Thyroid gland (tissue), 4 donors: ENCODE measurements at regions not wholly inside any gene's neighbourhood (a gene's known extent, or its start where the extent isn't known, plus 50 kb on each side); places are given as distances from the start of the nearest gene placed in this dataset.

Experiments used
- DNase-seq, 2 donors: peaks; one replicate each; pipeline ENCODE4 v3.0.0-alpha.2; 2019
- H3K27ac ChIP-seq, 3 donors: fragments of 200-600 bp; sonication (generic); 1 replicate in 2 of 3; 2 replicates in 1 of 3; pipeline ENCODE4 v1.5.1; 2016 to 2019; ENCODE audit warnings: mild to moderate bottlenecking in 1 of 3, moderate library complexity in 1 of 3
- H3K27me3 ChIP-seq: fragments of 200-600 bp; sonication (generic); one replicate; pipeline ENCODE4 v1.5.1; 2019
- H3K36me3 ChIP-seq, 2 donors: fragments of 200-600 bp; sonication (generic); one replicate each; pipeline ENCODE4 v1.5.1; 2016 to 2019
- H3K4me1 ChIP-seq, 2 donors: fragments of 200-600 bp; sonication (generic); one replicate each; pipeline ENCODE4 v1.5.1; 2017 to 2019
- H3K4me3 ChIP-seq, 3 donors: fragments of 200-600 bp; sonication (generic); replicated peaks in 1 of 3; 1 replicate in 2 of 3; 2 replicates in 1 of 3; pipeline ENCODE4 v1.5.1; 2016; ENCODE audit warnings: mild to moderate bottlenecking in 1 of 3
- H3K9me3 ChIP-seq: fragments of 200-600 bp; sonication (generic); one replicate; pipeline ENCODE4 v1.5.1; 2017
- CTCF ChIP-seq, 6 experiments: fragments of 200-600 bp in 3 of 6; fragments of 450-650 bp in 3 of 6; sonication (generic) in 3 of 6; IDR thresholded peaks; one replicate each; pipeline ENCODE4 v1.5.1; 2016 to 2019; ENCODE audit warnings: antibody characterized with exemption in 6 of 6, mild to moderate bottlenecking in 2 of 6, inconsistent platforms in 1 of 6, moderate library complexity in 1 of 6
- POLR2A ChIP-seq, 2 donors: fragments of 450-650 bp; IDR thresholded peaks; one replicate each; pipeline ENCODE4 v1.6.1; 2017; ENCODE audit warnings: antibody characterized with exemption in 2 of 2, mild to moderate bottlenecking in 2 of 2, moderate library complexity in 1 of 2
- WGBS, 2 donors: methylation state at CpG; one replicate each; pipeline ENCODE4 v1.1.5; 2017; 5-methylcytosine and 5-hydroxymethylcytosine counted together
- intact Hi-C: fragments of 100-400 bp; cut with DNase I; formaldehyde crosslinking; loops from one replicate; pipeline ENCODE4 v1.15.1; 2023

DNA sequence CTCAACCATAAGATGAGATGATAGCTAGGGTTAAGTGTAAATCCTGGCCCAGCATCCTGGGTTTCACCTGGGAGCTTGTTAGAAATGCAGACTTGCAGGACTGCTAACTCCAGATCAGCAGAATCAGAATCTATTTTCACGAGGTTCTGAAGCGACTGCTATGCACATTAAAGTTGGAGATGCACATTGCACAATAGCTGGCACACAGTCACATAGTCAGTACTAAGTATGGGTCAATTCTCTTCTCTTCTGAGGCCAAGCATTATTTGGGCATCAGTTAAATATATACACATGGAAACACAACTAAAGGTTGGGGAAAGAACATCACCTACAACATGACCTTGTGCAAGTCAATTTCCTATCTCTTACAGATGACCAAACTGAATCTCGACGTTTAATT is 155.1 kb upstream of the FGF13 start:
- intact Hi-C loops: no loop called here
- Histone ChIP-seq H3K36me3 (no peaks in the 10 kb centered on the region), H3K9me3 (no peaks in the 10 kb centered on the region), H3K27me3 (peaks cover 3% of the 10 kb centered on the region), H3K27ac (no peak overlapping the region), H3K4me1 (no peaks in the 10 kb centered on the region), H3K4me3 (no peak overlapping the region)
- no peak for TF ChIP-seq POLR2A (IDR thresholded peaks at IDR 0.05)
- TF ChIP-seq CTCF (IDR thresholded peaks at IDR 0.05): no peak
- 82 to 89% methylated on average over 2 to 4 of the region's 4 CpGs for WGBS, 2 donors
- DNase-seq: no peak

- Histone ChIP-seq H3K36me3 (no peaks in the 10 kb centered on the region), H3K27ac (no peak overlapping the region), H3K4me3 (no peak overlapping the region), H3K4me1 (no peaks in the 10 kb centered on the region), H3K27me3 (peaks cover 4% of the 10 kb centered on the region), H3K9me3 (no peaks in the 10 kb centered on the region)
- 74 to 86% methylated on average over 5 to 6 of the region's 6 CpGs for WGBS, 2 donors
- intact Hi-C loops: no loop called here
- TF ChIP-seq CTCF (IDR thresholded peaks at IDR 0.05): no peak
- no peak for TF ChIP-seq POLR2A (IDR thresholded peaks at IDR 0.05)
- DNase-seq: no peak
Measured at GRCh38 chrX:138865093-138865649, 153.7 kb upstream of the FGF13 start.

- H3K9me3 ChIP-seq: no peaks in the 10 kb centered on the region
- intact Hi-C loops: no loop called here
- DNase-seq: no peak
- 61 to 86% methylated on average over 2 of the region's 2 CpGs for WGBS, 2 donors
- TF ChIP-seq CTCF (IDR thresholded peaks at IDR 0.05): no peak
- TF ChIP-seq POLR2A (IDR thresholded peaks at IDR 0.05): no peak
- peaks cover 0 to 14% of the 10 kb centered on the region in 2 donors for H3K4me1 ChIP-seq
- no peaks in the 10 kb centered on the region for H3K36me3 ChIP-seq
- H3K4me3 ChIP-seq: no peak overlapping the region
- peaks cover 4% of the 10 kb centered on the region for H3K27me3 ChIP-seq
- no peak overlapping the region for H3K27ac ChIP-seq
Measured at GRCh38 chrX:138859421-138859820, 147.9 kb upstream of the FGF13 start.

- Histone ChIP-seq H3K4me1 (peaks cover 0 to 14% of the 10 kb centered on the region in 2 donors), H3K9me3 (no peaks in the 10 kb centered on the region), H3K36me3 (no peaks in the 10 kb centered on the region), H3K27me3 (peaks cover 4% of the 10 kb centered on the region), H3K4me3 (no peak overlapping the region), H3K27ac (no peak overlapping the region)
- TF ChIP-seq POLR2A (IDR thresholded peaks at IDR 0.05): no peak
- no peak for TF ChIP-seq CTCF (IDR thresholded peaks at IDR 0.05)
- intact Hi-C loops: no loop called here
- 74 to 84% methylated on average over 4 of the region's 4 CpGs for WGBS, 2 donors
- DNase-seq: no peak
Measured at GRCh38 chrX:138858951-138859350, 147.4 kb upstream of the FGF13 start.

DNA sequence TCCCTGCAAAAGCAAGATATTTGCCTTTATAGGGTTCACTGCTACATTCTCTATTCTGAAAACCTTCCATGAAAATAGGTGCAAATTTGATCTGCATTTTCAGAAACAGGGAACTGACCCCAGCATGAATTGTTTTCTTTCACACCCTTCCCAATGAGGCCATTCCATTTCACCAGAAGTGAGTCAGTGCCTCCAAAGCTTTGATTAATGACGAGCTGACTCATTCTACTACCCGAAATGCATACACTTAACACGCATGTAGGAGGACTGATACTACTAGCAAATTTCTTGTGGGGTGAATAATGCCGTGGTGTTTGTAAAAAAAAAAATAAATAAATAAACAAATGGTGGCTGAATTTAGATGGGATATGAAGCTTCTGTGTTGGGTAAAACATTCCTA is 146.9 kb upstream of the FGF13 start:
- DNase-seq: no peak
- intact Hi-C loops: no loop called here

More for the DNA sequence above, 146.9 kb upstream of the FGF13 start:
- Histone ChIP-seq H3K27ac (no peak overlapping the region), H3K9me3 (no peaks in the 10 kb centered on the region), H3K4me1 (peaks cover 0 to 14% of the 10 kb centered on the region in 2 donors), H3K27me3 (peaks cover 4% of the 10 kb centered on the region), H3K4me3 (no peak overlapping the region), H3K36me3 (no peaks in the 10 kb centered on the region)
- WGBS, 2 donors: 59 to 60% methylated on average over 4 of the region's 4 CpGs
- TF ChIP-seq POLR2A (IDR thresholded peaks at IDR 0.05) (no peak), CTCF (IDR thresholded peaks at IDR 0.05) (no peak)
